GM18499 (cell line): ENCODE measurements at regions not wholly inside any gene's neighbourhood (a gene's known extent, or its start where the extent isn't known, plus 50 kb on each side); places are given as distances from the start of the nearest gene placed in this dataset.
A peak's percentile ranks its signal among the peaks of the same experiment; 100 is the strongest.

Experiments used
- ATAC-seq: cut with Tn5 transposase; IDR thresholded peaks from one replicate; pipeline ENCODE4 v1.9.1; 2021; ENCODE audit warnings: moderate number of reproducible peaks; ENCODE audit not compliant: insufficient read depth, unreplicated experiment

DNA sequence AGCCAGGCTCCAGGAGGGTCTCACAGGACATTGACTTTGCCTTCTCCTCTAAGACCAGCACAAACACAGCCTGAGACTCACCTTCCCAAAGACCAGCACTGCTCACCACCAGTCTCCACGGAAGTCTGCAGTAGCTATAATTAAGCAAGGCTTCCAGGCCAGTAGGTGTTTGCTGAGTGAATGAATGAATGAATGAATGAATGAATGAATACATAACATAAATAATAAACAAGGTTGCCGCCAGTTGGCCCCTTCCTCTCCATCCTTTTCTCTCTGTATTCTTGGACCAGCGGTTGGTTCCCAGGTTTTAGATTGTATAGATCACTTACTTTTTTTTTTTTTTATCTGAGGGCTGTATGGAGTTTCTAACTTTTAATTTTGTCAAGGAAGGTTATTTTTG lies 222.4 kb upstream of the ID2 start:
- no peak for ATAC-seq

DNA sequence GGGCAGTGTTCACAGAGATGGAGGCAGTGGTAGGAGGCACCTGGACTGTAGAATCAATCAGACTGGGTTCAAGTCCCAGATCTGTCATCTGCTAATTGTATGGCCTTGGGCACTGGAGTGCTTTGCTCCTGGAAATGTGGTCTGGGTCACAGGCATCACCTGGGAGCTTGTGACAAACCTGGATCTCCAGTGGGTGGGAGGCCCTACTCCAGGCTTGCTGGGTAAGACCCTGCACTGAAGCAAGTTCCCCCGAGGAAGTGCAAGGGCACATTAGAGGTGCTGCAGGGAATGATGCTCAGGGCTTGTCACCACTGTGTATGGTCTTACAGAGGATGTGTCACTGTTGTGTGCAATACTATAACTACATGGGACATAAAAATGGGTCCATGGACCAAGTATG lies 220.5 kb upstream of the ID2 start:
- no peak for ATAC-seq

DNA sequence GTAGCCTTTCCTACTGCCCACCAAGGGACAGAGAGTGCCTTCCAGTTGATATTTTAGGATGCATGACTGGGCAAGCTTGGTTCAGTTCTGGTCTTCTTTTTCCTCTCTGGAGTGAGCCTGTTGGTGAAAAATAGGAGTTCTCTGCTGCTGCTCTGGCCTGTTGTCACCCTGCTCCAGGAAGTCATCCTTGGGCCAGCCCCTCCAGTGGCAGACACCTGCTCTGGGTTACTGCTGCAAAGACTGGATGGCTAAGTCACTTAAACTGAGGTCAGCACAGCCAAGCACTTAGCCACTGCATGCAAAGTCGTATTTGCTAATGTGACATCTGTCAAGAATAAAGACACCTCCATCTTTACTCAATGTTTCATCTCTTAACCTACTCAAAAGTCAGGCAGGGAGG lies 219.6 kb upstream of the ID2 start:
- ATAC-seq, result no peak

DNA sequence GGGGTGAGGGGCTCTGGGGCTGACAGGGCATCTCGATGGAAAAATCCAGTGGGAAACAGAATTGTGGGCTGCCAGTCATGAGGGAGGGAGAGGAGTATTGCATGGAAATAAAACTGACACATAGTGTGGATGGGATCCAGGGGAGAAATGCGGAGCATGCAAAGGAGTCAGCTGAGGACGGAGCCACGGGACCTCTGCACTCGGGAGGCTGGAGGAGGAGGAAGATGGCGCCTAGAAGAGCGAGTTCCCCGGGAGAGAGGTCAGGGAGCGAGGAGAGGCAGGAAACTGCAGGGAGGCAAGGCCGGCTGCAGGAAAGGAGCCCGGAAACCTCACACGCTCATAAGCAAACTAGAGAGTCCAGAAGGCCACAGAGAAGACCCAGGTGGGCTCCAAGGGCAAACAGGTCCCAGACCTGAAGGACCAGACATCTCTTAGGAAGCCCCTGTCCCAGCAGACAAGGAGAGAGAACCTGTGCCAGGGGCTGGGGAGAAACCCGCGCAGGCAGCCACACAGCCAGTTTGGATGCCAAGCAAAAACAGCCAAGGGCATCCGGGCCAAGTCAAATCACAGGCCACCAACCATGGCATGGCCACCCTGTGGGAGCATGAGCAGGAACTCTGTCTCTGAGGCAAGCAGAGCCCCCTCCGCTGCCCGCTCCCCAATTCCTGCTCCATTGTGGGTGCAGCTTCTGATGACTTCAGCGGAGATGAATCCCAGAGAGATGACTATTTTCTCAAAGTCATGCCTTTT lies 218.8 kb upstream of the ID2 start:
- ATAC-seq, result no peak

DNA sequence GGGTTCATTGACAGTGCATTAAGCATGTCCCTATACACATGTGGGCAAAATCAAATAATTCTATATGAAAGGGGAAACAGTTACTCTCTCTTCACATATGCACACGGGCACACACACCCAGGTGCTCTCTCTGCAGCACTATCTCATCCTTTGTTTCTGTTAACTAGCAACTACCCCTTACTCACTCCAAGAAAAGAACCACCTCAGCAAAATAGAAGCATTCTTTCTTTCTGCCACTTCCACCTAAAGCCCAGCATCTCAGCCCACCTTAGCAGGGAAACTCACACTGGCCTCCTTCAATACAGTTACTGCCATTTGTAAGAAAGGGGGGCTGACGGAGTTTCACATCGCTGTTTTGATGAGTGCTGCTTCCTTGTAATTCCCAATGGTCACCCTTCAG lies 216.3 kb upstream of the ID2 start:
- ATAC-seq, result no peak

DNA sequence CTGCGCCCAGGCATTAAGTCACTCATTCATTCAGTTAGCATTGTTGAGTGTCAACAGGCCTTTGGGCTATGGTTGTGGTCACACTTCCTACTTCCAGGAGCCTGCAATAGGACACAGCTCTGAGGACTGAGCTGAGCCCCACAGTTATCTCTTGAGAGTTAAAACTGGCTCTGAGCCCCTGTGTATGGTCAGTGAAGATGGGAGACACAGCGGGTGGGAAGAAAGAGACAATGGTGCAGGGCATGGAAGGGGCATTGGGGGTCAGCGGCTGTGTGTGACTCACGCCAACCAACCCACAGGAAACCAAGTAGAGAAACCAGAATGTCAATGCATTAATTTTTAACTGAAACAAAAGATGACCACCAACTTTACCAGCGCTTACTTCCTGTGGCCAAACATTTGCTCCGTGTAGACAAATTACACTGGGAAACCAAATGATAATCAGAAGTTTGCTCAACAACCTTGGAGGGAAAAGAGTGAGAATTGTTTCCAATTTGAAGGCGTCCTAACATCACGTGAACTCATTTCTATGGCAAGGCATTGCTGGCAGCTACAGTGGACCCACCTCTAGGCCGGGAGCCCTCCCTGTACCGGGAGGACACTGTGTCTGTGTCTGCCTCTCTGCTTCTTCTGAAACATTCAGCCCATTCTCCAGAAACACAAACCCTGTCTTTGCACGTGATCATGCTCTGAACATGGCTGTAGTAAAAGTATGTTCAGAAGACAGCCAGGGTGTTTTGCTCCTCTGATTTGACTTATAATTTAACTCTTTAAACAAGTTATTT lies 212.0 kb upstream of the ID2 start:
- ATAC-seq, result no peak

DNA sequence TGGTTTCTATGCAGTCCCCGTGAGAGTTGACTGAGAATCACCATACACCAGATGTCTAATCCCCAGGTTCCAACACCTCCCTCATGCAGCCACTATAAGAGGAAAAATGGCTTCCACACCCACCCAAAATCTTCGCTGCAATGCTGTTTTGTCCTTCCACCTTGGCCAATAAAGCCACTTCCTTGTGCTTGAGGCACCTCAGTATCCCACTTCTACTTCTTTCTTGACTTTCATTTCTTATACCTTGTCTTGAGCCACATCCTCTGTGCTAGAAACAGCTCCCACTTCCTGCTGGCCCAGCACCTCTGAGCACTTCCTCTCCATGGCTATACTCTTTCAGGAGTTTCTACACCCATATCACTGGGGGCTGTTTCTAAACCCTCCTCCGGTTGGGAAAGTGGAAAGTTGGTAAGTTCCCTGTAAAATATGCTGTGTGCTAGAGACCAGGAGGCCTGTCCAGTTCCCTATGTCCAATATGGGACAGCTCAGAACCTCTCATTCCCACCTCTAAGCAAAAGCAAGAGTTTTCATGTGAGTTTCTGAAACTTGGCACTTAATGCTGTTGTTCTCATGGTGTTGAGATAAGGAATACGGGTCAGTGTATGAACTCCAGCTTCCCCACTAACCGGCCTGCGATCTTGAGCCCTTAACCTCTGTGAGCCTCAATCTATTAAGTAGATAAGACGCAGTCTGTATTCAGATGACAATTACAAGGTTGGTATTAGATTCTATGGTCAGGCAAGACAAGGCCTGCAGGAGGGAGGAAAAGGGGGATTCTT lies 209.1 kb upstream of the ID2 start:
- ATAC-seq, result no peak

DNA sequence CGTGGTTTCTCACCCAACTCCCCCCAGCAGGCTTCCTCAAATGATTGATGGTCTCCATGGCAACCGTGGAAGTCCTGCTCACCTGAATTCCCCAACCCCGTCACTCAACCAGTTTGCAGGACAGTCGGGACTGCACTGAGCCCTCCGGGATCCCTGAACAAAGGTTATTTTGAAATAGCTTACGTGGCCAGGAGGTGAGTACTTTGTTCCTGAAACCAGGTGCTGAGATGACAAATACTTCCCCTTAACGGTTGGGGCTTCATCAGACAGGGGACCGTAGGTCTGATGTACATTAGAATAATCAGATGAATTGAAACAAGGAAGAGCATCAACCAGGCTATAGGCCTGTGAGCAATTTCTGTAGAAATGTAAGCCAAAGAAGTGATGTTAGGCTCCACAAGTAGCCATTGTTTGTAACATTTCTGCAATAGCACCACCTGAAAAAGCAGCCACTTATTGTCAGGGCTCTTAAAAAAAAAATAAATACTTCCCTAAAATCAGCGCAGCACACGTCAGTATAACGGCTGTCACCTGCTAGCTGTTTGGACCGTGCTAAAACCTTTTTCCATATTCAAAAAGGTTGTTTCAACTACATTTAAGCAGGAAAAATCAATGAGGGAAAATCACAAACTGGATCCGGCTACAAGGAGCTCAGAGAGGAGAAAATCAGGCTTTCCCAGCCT lies 206.4 kb upstream of the ID2 start:
- ATAC-seq, result no peak

DNA sequence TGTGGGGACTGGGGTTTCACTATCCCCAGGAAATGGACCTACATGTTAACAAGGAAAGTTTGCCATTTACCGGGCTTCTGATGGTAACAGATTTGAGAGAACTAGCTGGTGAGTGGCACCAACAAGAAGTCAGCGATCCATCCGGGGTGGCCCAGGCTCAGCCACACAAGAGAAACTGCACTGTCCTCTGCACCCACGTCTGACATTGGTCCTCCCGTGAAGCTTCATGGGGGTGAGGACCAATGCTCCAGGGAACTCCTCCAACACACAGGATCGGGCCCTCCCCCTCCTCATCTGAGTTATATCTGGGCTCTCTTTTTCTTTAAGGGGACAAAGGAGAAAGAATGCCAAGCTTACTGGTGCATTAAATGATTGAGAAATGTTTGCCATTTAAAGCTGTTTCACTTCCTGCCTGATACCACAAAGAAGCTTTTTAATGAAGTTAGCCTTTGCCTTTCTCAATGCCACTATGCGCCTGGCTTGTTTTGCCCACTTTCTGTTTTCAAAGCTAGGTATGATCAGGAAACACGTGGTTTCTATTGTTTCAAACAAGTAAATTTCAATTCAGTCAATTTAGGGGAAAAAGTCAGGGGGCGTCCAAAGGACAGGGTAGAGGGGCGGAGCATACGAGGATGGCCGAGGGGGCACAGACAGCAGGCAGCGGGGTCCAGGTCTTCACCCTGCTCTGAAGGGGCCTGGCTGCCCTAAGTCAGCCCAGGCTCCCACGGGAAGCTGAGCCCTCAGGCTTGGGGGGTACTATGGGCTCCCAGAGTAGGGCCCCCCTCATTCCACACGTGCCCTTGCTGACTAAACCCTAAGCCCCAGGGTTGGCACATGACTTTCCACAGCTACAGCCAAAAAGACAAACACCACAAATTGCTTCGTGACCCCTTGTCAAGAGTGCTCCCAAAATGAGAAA lies 204.0 kb upstream of the ID2 start:
- ATAC-seq, result peak; percentile 33

DNA sequence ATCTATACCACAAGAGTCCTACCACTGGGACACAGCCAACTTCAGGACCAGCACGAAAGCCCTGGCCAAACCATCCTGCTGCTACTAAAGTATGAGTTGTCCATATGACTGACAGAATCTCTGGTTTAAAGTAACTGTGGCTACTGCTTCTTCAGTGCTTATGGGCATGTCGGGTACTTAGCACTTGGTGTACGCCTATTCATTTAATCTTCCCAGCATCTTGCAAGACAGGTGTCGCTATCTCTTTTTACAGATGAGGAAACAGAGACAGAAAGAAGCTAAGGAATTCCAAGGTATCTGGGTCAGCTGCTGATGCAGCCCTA lies 203.4 kb upstream of the ID2 start:
- ATAC-seq, result no peak

DNA sequence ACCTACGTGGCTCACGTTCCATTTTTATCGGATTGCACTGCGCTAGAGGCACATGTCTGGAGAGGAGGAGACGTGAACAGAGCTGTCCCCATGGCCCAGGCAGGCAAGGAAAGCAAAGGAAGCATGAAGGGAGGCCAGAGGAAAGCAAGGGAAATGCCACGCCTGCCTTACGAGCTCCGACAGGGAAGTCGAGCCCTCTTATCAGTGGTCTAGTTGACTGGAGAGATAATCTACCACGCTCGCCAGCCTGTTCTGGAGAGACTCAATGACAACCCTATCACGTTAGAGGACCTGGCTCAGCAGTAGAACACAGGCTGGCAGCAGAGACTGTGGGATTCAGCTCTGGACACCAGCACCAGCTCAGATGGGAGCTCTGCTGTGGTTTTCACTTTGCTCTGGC lies 202.6 kb upstream of the ID2 start:
- no peak for ATAC-seq

DNA sequence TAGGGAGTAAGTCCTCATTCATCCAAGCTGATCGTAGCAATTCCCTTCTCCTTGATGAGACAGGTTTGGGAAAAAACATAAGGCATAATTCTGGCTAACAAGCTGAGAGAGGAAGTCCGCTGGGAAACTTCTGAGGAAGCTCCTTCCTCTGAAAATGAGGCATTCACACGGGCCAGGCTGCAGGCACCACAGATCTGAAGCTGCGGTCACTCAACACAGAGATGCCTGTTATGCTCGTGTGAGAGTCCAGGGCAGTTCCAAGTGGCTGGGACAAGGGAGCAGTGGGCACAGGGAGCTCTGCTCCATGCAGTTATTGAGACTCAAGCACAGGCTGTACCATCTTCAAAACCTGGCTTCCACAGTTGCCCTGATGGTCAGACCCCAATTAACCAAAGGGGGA lies 200.9 kb upstream of the ID2 start:
- ATAC-seq, result no peak

DNA sequence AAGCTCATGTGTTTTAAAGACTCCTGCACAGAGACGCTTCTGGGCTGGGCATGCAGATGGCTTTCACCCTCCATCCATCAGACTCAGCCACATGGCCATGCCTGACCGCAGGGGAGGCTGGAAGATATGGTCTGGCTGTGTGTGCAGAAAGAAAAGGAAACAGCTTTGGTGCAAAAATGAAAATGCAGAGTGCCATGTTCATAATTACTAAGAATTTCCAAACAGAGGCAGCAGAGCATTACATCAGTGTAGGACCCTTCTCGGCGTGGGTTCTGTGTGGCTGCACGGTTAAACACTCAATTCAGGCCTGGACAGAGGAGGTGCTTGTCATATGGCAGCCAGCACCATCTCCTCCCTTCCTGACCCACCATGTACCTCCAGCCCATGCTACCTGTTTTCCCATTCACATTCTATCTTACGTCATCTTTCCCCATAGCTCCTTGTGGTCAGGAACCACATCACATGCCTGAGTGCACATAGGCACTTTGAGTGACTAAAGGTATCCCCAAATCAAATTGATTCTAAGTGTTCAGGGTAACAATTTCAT lies 200.3 kb upstream of the ID2 start:
- ATAC-seq, result no peak

DNA sequence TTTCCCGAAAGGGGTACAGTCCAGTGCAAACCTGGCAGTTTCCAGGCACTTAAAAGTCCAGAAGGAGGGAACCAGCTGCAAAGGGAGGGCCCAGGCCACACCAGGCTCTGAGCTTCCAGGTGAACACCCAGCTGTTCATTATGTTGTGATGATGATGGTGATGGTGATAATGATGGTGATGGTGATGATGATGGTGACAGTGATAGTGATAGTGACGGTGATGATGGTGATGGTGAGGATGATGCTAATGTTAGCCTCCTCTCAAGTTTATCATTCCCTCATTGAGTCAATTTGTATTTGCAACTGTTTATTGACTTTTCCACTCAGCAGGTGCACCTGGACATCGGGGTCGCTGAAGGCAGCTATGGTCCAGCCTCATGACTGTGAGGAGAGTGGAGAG lies 199.4 kb upstream of the ID2 start:
- no peak for ATAC-seq

DNA sequence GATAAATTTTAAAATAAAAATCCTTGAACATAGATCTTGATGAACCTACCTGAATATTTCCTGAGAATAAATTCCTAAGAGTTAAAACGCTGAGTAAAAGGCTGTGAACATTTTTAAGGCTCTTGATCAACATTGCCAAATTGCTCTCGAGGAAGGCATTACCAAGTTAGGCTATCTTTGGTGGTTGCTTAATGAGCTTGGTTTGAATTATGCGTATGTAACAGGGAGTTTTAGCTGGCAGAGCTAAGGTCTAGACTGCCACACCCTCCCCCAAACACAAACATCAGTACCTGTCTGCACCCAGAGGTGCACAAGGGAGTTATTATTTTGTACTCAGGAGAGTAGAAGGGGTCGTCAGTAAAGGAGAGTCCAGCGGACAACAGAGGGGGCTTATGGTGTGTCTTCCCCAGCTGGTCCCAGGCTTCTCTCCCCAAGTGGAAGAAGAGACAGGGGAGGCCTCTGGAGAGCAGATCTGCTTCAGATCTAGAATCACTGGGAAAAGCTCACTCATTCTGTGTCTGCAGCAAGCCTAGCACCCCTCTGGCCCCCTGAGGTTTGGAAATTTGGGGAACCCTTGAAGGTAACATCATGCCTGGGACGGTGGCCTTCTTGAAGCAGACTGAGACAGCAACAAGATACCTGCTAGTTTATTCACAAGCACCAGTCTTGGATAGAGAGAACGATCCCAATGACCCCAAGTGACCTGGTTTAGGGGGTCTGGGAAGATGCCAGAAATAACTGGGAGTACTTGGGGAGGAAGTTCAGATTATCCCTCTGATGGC lies 197.2 kb upstream of the ID2 start:
- no peak for ATAC-seq

DNA sequence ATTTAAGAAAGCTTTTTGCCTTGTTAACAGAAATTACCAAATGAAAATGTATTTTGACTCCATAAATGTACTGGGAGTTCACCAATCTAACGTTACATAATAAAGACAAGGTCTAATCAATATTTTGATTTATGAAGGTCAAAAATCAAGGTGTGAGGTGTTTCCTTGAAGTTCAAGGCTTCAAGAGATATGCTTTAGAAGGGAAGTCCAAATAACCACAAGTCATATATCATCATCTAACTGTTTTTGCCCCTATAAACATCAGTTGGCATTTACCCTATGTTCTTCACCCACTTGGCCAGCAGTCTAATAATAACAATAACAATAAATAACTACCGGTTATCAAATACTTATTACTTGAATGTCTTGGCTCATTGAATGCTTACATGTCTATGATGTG lies 196.1 kb upstream of the ID2 start:
- no peak for ATAC-seq

DNA sequence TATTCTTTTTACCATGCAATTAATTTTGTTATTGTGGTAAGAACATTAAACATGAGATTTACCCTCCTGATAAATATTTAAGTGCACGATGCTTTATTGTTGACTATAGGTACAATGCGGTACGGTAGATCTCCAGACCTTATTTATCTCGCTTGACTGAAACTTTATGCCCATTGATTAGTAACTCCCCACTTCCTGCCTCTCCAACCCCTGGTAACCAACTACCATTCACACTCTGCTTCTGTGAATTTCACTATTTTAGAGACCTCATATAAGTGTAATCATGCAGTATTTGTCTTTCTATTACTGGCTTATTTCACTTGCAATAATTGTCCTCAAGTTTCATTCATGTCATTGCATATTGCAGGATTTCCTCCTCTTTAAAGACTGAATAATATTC lies 195.7 kb upstream of the ID2 start:
- no peak for ATAC-seq

DNA sequence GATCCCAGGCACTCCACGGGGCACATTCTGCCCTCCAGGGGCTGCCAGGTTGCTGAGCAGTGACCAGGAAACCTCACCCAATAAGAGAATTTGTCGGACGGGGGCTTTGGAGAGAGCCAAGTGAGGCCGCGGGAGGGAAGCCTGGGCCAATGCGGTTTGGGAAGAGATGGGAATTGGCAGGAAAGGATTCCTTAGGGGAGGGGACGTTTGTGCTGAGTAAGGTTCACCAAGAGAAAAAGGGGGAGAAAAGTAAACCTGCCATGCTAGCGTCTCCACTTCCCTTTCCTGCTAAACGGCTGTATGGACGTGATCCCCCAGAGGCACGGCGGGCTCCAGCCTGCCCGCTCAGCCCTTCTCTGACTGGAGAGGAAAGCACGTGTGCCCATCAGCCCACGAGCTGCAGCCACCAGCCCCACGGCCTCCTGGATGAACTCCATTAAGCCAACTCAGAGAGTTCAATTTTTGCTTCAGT lies 194.4 kb upstream of the ID2 start:
- ATAC-seq, result peak; percentile 8
